Vagina (tissue), 2 donors: ENCODE measurements at regions not wholly inside any gene's neighbourhood (a gene's known extent, or its start where the extent isn't known, plus 50 kb on each side); places are given as distances from the start of the nearest gene placed in this dataset.
"Not testable (repeated sequence)": the region's sequence is repeated elsewhere in the genome, so short reads cannot be mapped to it uniquely, and the experiment has no call there.

Experiments
- DNase-seq, 2 donors: peaks; one replicate each; pipeline ENCODE4 v3.0.0-alpha.2; 2017; ENCODE audit errors: extremely low spot score in 2 of 2
- H3K27ac ChIP-seq: fragments of 200-600 bp; sonication (generic); one replicate; pipeline ENCODE4 v1.5.1; 2019
- H3K27me3 ChIP-seq: fragments of 200-600 bp; sonication (generic); one replicate; pipeline ENCODE4 v1.5.1; 2019
- H3K36me3 ChIP-seq, 2 donors: fragments of 200-600 bp; sonication (generic); one replicate each; pipeline ENCODE4 v1.5.1; 2017 to 2019
- H3K4me1 ChIP-seq: fragments of 200-600 bp; sonication (generic); one replicate; pipeline ENCODE4 v1.5.1; 2019
- H3K4me3 ChIP-seq, 2 donors: fragments of 200-600 bp; sonication (generic); 1 replicate in 1 of 2; 2 replicates in 1 of 2; pipeline ENCODE4 v1.5.1; 2016 to 2019
- H3K9me3 ChIP-seq: fragments of 200-600 bp; sonication (generic); one replicate; pipeline ENCODE4 v1.5.1; 2019
- POLR2A ChIP-seq, 2 donors: fragments of 450-650 bp; IDR thresholded peaks; one replicate each; pipeline ENCODE4 v1.6.1; 2017; ENCODE audit warnings: antibody characterized with exemption in 2 of 2, mild to moderate bottlenecking in 2 of 2, moderate library complexity in 2 of 2
- POLR2AphosphoS5 ChIP-seq, 2 donors: sonication (generic); formaldehyde crosslinking; IDR thresholded peaks; one replicate each; pipeline ENCODE4 v1.9.0; 2017; ENCODE audit warnings: antibody characterized with exemption in 2 of 2, mild to moderate bottlenecking in 2 of 2, low read depth in 1 of 2; ENCODE audit not compliant: insufficient read depth in 1 of 2
- intact Hi-C: fragments of 100-400 bp; cut with DNase I; formaldehyde crosslinking; loops from one replicate; pipeline ENCODE4 v1.15.1; 2023
- TF ChIP-seq, protein P1 (sequence below), 3 experiments: fragments of 450-650 bp in 2 of 3; fragments of 200-600 bp in 1 of 3; sonication (generic) in 1 of 3; IDR thresholded peaks; one replicate each; pipeline ENCODE4 v1.5.1; 2017 to 2019; ENCODE audit warnings: antibody characterized with exemption in 3 of 3, mild to moderate bottlenecking in 2 of 3, moderate library complexity in 2 of 3

DNA sequence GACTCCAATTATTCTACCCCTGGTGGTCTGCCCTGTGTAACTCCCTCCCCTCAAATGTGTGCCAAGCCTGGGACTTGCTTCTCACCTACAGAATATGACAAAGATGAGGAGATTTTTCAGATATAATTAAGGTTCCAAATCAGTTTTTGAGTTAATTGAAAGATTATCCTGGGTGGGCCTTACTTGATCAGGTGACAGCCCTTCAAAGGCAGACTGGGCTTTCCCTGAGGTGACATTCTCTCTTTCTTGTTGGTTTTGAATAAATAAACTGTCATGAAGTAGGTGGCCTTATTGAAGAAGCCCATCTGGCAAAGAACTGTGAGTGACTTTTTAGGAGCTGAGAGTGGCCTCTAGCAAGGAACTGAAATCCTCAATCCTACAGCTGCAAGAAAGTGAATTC is 106.0 kb downstream of the BRMS1L start:
- intact Hi-C loops, result no loop called here
- no peaks in the 10 kb centered on the region for H3K9me3 ChIP-seq
- no peaks in the 10 kb centered on the region for H3K4me1 ChIP-seq
- H3K27ac ChIP-seq, result no peak overlapping the region
- TF ChIP-seq, protein P1, sequence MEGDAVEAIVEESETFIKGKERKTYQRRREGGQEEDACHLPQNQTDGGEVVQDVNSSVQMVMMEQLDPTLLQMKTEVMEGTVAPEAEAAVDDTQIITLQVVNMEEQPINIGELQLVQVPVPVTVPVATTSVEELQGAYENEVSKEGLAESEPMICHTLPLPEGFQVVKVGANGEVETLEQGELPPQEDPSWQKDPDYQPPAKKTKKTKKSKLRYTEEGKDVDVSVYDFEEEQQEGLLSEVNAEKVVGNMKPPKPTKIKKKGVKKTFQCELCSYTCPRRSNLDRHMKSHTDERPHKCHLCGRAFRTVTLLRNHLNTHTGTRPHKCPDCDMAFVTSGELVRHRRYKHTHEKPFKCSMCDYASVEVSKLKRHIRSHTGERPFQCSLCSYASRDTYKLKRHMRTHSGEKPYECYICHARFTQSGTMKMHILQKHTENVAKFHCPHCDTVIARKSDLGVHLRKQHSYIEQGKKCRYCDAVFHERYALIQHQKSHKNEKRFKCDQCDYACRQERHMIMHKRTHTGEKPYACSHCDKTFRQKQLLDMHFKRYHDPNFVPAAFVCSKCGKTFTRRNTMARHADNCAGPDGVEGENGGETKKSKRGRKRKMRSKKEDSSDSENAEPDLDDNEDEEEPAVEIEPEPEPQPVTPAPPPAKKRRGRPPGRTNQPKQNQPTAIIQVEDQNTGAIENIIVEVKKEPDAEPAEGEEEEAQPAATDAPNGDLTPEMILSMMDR (IDR thresholded peaks at IDR 0.05), result no peak
- TF ChIP-seq POLR2A (IDR thresholded peaks at IDR 0.05) (no peak), POLR2AphosphoS5 (IDR thresholded peaks at IDR 0.05; ENCODE audit: insufficient read depth in 1 of 2, low read depth in 1 of 2) (no peak)
- no peaks in the 10 kb centered on the region for H3K27me3 ChIP-seq
- DNase-seq, result no peak
- H3K36me3 ChIP-seq, result no peaks in the 10 kb centered on the region
- no peak overlapping the region for H3K4me3 ChIP-seq

DNA sequence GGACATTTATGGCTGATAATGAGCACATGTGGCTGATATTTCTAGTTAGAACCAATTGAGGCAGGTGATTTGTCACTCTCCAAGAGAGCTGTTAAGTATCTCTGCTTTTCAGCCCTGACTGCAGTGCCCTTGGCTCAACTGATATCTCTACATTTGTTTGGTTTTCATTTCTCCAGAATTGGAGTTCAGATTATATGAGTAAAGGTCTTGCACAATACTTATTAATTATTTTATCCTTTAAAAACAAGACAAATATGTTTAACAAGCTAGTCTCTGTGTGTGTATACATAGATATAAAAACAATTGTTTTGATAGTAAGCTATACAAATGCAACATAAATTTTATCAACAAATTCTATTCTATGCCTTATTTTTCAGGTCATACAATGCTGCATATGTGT is 105.2 kb downstream of the BRMS1L start:
- no peaks in the 10 kb centered on the region for H3K27me3 ChIP-seq
- H3K4me3 ChIP-seq, result no peak overlapping the region
- no peaks in the 10 kb centered on the region for H3K36me3 ChIP-seq
- no peak for TF ChIP-seq POLR2A (IDR thresholded peaks at IDR 0.05)
- TF ChIP-seq, protein P1 (IDR thresholded peaks at IDR 0.05), result no peak
- TF ChIP-seq POLR2AphosphoS5 (IDR thresholded peaks at IDR 0.05; ENCODE audit: insufficient read depth in 1 of 2, low read depth in 1 of 2), result no peak
- no peak overlapping the region for H3K27ac ChIP-seq
- H3K9me3 ChIP-seq, result no peaks in the 10 kb centered on the region
- no peaks in the 10 kb centered on the region for H3K4me1 ChIP-seq
- intact Hi-C loops, result no loop called here
- DNase-seq, result no peak

GRCh38 chr14:35929186-35929585 is 103.0 kb downstream of the BRMS1L start:
- TF ChIP-seq, protein P1 (IDR thresholded peaks at IDR 0.05), result no peak
- TF ChIP-seq POLR2A (IDR thresholded peaks at IDR 0.05), result no peak
- no peak for TF ChIP-seq POLR2AphosphoS5 (IDR thresholded peaks at IDR 0.05; ENCODE audit: insufficient read depth in 1 of 2, low read depth in 1 of 2)
- Histone ChIP-seq H3K36me3 (no peaks in the 10 kb centered on the region), H3K4me3 (no peak overlapping the region), H3K27ac (no peak overlapping the region), H3K27me3 (no peaks in the 10 kb centered on the region), H3K9me3 (no peaks in the 10 kb centered on the region), H3K4me1 (no peaks in the 10 kb centered on the region)
- intact Hi-C loops, result no loop called here
- no peak for DNase-seq

DNA sequence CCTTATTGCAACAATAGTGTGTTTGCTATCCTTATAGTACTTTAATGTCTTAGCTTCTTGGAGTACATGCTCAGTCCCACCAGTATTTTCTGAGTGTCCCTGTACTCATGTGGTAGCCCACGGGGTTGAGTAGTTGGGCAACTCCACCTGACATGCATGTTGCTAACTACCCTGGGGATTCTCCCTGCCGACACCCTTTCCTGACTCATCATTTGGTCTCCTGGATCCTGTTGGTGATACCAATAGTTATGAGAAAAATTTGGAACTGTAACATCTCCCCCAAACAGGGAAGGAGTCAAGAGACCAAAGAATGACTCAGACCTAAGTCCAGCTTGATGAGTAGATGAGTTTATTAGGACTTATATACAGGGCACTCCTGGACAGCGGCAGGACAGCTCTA is 101.6 kb downstream of the BRMS1L start:
- H3K36me3 ChIP-seq, result no peaks in the 10 kb centered on the region
- TF ChIP-seq POLR2AphosphoS5 (IDR thresholded peaks at IDR 0.05; ENCODE audit: insufficient read depth in 1 of 2, low read depth in 1 of 2) (no peak), POLR2A (IDR thresholded peaks at IDR 0.05) (no peak)
- TF ChIP-seq, protein P1 (IDR thresholded peaks at IDR 0.05), result no peak
- intact Hi-C loops, result no loop called here

GRCh38 chr14:35925319-35925718 is 99.2 kb downstream of the BRMS1L start:
- intact Hi-C loops, result no loop called here
- Histone ChIP-seq H3K27ac (no peak overlapping the region), H3K4me3 (no peak overlapping the region), H3K36me3 (no peaks in the 10 kb centered on the region), H3K4me1 (no peaks in the 10 kb centered on the region), H3K27me3 (no peaks in the 10 kb centered on the region), H3K9me3 (no peaks in the 10 kb centered on the region)
- TF ChIP-seq POLR2AphosphoS5 (IDR thresholded peaks at IDR 0.05; ENCODE audit: insufficient read depth in 1 of 2, low read depth in 1 of 2), result no peak
- TF ChIP-seq, protein P1 (IDR thresholded peaks at IDR 0.05), result no peak
- TF ChIP-seq POLR2A (IDR thresholded peaks at IDR 0.05), result no peak
- DNase-seq, result no peak

More for the DNA sequence above, 101.6 kb downstream of the BRMS1L start:
- Histone ChIP-seq H3K4me1 (no peaks in the 10 kb centered on the region), H3K9me3 (no peaks in the 10 kb centered on the region), H3K4me3 (no peak overlapping the region), H3K27ac (no peak overlapping the region), H3K27me3 (no peaks in the 10 kb centered on the region)
- DNase-seq, result no peak

- H3K36me3 ChIP-seq, H3K4me3 ChIP-seq, H3K9me3 ChIP-seq, H3K27me3 ChIP-seq, H3K27ac ChIP-seq, intact Hi-C loops, H3K4me1 ChIP-seq, DNase-seq: not testable (repeated sequence)
Observed at GRCh38 chr14:35922590-35922989, 96.5 kb downstream of the BRMS1L start.
